ENCODE measurements at regions not wholly inside any gene's neighbourhood (a gene's known extent, or its start where the extent isn't known, plus 50 kb on each side); places are given as distances from the start of the nearest gene placed in this dataset.

GRCh38 chr11:8740129-8740528 is 57.5 kb downstream of the RPL27A start:
- H3K27ac ChIP-seq = no peak overlapping the region
- DNase-seq (no peak), ATAC-seq (no peak)
- H3K27me3 ChIP-seq = no peaks in the 10 kb centered on the region
- H3K4me1 ChIP-seq = no peaks in the 10 kb centered on the region
- H3K4me3 ChIP-seq = no peak overlapping the region
- TF ChIP-seq POLR2A (IDR thresholded peaks at IDR 0.05) = no peak
- TF ChIP-seq CTCF (IDR thresholded peaks at IDR 0.05) = no peak
- WGBS (ENCODE audit: insufficient coverage, low coverage, low lambda C conversion rate, missing lambda C conversion rate) = 81% methylated on average over 3 of the region's 3 CpGs
- intact Hi-C loops (cut with DNase I) = no loop called here
- H3K9me3 ChIP-seq = no peaks in the 10 kb centered on the region
- H3K36me3 ChIP-seq = peaks cover 0 to 3% (median 0%) of the 10 kb centered on the region in 4 donors

GRCh38 chr11:8744423-8744822 is 61.8 kb downstream of the RPL27A start:
- H3K4me1 ChIP-seq = peaks cover 0 to 20% (median 3%) of the 10 kb centered on the region in 4 donors
- peaks cover 0 to 8% (median 0%) of the 10 kb centered on the region in 4 donors for H3K36me3 ChIP-seq
- no peaks in the 10 kb centered on the region for H3K27me3 ChIP-seq
- intact Hi-C loops (cut with DNase I) = no loop called here
- DNase-seq (no peak), ATAC-seq (no peak)
- H3K27ac ChIP-seq = no peak overlapping the region
- WGBS (ENCODE audit: insufficient coverage, low coverage, low lambda C conversion rate, missing lambda C conversion rate) = 100% methylated on average over 1 of the region's 1 CpG
- TF ChIP-seq POLR2A (IDR thresholded peaks at IDR 0.05) (no peak), CTCF (IDR thresholded peaks at IDR 0.05) (no peak)
- H3K9me3 ChIP-seq = no peaks in the 10 kb centered on the region
- H3K4me3 ChIP-seq = no peak overlapping the region

GRCh38 chr11:8745431-8746253 is 63.0 kb downstream of the RPL27A start:
- TF ChIP-seq CTCF (IDR thresholded peaks at IDR 0.05) = no peak
- TF ChIP-seq POLR2A (IDR thresholded peaks at IDR 0.05) = no peak
- WGBS (ENCODE audit: insufficient coverage, low coverage, low lambda C conversion rate, missing lambda C conversion rate) = 91% methylated on average over 4 of the region's 6 CpGs
- intact Hi-C loops (cut with DNase I) = no loop called here
- H3K36me3 ChIP-seq = peaks cover 0 to 8% (median 0%) of the 10 kb centered on the region in 4 donors
- peaks cover 0 to 32% (median 9%) of the 10 kb centered on the region in 4 donors for H3K4me1 ChIP-seq
- no peak overlapping the region for H3K4me3 ChIP-seq
- H3K27me3 ChIP-seq = no peaks in the 10 kb centered on the region
- no peak for DNase-seq
- no peak for ATAC-seq
- H3K9me3 ChIP-seq = no peaks in the 10 kb centered on the region
- H3K27ac ChIP-seq = no peak overlapping the region

- Histone ChIP-seq H3K36me3 (peaks cover 0 to 8% (median 0%) of the 10 kb centered on the region in 4 donors), H3K27me3 (no peaks in the 10 kb centered on the region), H3K27ac (no peak overlapping the region), H3K4me1 (peaks cover 0 to 33% (median 9%) of the 10 kb centered on the region in 4 donors), H3K4me3 (no peak overlapping the region), H3K9me3 (no peaks in the 10 kb centered on the region)
- DNase-seq (no peak), ATAC-seq (no peak)
- 95% methylated on average over 2 of the region's 2 CpGs for WGBS (ENCODE audit: insufficient coverage, low coverage, low lambda C conversion rate, missing lambda C conversion rate)
- TF ChIP-seq CTCF (IDR thresholded peaks at IDR 0.05) = no peak
- TF ChIP-seq POLR2A (IDR thresholded peaks at IDR 0.05) = no peak
- intact Hi-C loops (cut with DNase I) = no loop called here
Measured at GRCh38 chr11:8746331-8746974, 63.9 kb downstream of the RPL27A start.

Measured in right lobe of liver (tissue), 6 donors.